ENCODE measurements at regions not wholly inside any gene's neighbourhood (a gene's known extent, or its start where the extent isn't known, plus 50 kb on each side); places are given as distances from the start of the nearest gene placed in this dataset.

DNA sequence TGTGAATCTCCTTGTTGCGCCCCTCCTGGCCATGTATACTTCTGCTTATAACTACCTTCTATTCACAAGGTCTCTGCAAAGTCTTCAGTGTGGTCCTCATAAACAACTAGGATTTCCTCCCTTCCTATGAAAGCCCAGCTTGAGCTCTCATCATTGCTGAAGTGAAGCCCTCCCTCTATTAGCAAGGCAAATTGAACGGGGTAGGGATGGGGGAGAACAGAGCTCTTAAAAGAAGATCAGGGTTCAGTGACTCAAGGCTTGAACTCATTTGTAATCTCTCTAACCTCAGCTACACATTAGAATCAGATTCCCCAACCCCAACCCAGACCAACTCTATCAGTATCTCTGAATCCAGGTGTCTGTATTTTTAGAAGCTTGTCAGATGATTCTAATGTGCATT lies 88.3 kb upstream of the ST8SIA2 start:
- no peak for DNase-seq

DNA sequence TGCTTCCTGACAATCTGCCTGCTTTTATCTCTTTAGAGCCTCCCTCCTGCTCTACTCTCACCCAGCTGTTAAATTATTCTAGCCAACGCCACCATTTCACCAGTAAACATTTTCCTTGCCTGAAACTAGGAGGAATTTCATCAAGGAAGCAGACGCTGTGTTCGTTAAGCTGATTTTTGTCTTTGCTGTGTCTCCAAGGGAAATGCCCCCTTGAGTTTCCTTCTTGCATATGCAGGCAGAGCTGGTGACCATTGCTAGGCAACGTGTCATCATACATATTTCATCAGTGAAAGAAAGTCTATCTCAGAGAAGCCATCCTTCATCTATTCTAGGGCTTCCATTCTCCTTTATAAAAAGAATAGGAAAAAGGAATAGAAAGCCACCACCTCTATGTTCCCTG lies 87.0 kb upstream of the ST8SIA2 start:
- DNase-seq: no peak

DNA sequence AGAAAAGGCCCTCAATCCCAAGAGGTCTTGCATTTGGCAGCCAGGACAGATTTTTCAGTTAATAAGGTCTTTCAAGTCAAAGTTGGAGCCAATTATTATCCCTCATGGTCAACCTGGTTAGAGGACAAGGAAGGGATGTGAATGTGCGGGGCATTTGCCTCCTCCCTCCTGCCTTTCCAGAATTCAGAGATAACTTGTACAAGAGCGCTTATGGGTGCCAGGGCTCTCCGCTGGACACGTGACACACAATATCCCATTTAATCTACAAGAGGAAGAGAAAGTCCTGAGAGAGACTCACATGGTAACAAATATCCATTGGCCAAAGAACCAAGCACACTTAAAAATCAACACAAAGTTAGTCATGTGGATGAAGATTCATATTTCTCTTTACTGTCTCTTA lies 78.5 kb upstream of the ST8SIA2 start:
- no peak for DNase-seq

- no peak for DNase-seq
These were observed 78.0 kb upstream of the ST8SIA2 start for GRCh38 chr15:92315595-92316211.

GRCh38 chr15:92316586-92317295 lies 76.9 kb upstream of the ST8SIA2 start:
- DNase-seq: no peak

DNA sequence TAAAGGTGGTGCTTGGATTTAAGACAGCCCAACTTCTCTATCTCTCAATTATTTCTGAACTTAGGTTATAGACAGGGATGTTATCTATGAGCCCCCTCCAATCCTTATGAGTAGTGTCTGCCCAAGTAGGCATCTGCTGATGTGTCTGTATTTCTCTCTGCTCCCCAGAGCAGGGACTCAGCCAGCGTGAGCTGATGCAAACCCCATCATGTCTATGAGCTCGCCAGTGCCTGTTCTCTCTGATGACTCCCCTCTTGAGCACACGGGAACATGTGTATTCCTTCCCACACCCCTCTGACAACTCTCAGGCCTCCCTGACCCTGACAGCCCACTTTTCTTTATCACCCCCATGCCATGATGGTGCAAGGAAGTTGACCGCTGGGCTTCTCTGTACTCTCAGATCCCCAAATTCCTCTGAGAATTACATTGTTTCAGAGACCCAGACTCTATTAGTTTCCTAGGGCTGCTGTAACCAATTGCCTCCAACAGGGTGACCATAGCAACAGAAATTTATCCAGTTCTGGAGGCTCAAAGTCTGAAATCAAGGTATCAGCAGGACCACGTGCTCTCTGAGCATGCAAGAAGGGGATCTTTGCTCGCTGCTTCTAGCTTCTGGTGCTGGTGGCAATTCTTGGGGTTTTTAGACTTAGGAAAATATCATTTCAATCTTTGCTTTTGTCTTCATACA lies 73.5 kb upstream of the ST8SIA2 start:
- no peak for DNase-seq

GRCh38 chr15:92322566-92323355 lies 70.9 kb upstream of the ST8SIA2 start:
- no peak for DNase-seq

DNA sequence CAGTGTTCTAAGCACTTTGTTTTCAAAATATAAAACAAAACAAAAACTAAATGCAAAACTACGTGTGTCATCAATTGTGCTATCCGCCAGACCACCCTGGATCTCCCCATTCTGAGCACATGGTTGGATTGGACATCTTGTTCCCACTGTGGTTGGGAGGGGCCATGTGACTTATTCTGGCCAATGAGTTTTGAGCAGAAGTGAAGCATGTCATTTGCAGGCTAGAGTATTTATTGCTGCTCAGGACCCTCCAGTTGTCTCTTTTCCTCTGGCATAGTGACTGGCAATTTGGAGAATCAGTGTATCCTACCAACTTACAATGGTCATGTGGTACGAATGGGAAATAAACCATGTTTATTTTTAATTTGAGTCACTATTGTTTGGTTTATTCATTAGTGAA lies 70.2 kb upstream of the ST8SIA2 start:
- DNase-seq: no peak

DNA sequence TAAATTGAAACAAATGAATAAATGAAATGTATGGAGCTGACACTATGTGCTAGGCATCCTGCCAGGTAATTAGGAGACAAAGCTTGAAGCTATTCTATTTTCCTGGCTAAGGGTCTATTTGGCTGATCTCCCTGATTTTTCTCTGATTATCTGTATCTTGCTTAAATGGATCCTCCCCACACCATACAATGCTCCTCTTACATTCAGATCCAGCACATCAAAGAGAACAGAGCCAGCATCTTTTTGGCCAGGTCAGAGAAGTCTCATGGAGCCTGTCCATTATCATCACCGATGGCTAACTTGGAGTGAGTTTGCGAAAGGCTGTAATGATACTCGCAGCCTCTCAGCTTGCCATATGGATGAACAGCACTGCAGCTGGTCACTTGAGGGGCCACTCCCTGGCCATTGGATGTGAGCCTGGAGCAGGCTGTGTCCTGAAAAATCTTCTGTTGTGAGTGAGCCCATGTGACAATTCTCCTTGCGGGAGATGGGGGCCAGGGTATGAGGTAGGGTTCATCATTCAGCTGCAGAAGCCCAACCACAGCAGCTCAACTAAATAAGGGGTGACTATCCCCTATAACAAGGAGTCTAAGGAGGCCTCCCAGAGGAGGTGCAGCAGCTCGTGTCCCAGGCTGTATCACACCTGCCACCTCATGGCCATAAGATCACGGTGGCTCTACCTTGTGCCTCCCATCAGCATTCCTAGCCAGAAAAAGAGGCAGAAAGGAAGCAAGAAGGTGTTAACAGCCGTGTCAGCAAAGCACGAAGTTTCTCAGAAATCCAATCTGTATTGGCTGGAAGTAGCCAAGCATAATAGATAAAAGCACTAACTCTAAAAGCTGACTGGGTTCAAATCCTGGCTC lies 69.3 kb upstream of the ST8SIA2 start:
- no peak for DNase-seq

- DNase-seq: no peak
These were observed 67.4 kb upstream of the ST8SIA2 start for GRCh38 chr15:92326236-92326635.

- DNase-seq: no peak
These were observed 66.6 kb upstream of the ST8SIA2 start for GRCh38 chr15:92327033-92327432.

- DNase-seq: no peak
These were observed 65.5 kb upstream of the ST8SIA2 start for GRCh38 chr15:92328207-92328606.

DNA sequence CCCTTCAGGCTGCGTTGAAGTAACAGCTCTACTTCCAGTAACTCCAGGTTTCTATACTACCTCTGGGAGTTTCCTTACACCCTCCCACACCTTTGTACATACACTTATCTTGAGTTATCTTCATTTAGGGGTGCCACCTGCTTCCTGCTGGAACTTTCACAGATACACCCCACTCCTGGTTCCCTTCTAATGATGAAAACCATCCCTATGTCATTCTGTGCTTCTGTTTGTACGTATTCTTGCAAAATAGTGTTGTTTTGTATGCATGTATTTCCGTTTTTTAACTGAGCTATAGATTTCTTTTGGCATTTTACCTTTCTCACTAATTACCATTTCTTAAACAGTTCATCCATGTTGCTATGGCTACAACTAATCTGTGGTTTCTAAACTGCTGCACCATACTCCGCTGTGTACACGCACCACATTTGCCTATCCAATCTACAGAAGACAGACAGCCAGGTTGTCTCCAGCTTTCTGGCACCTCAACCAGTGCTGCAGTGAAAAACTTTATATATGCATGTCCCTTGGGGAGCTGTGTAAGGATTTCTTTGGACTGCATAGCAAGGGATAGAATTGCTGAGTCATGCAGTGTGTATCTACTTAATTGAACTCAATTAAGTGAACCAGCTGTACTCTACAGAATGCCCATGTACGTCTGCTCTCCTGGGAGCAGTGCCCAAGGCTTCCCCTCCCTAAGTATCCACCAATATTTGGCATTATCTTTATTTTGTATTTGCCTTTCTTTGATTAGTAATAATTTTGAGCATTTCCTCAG lies 61.4 kb upstream of the ST8SIA2 start:
- no peak for DNase-seq

GRCh38 chr15:92333709-92334108 lies 60.0 kb upstream of the ST8SIA2 start:
- DNase-seq: no peak

GRCh38 chr15:92336419-92336987 lies 57.2 kb upstream of the ST8SIA2 start:
- DNase-seq: no peak

GRCh38 chr15:92339361-92339760 lies 54.3 kb upstream of the ST8SIA2 start:
- DNase-seq: no peak
